ENCODE measurements at regions not wholly inside any gene's neighbourhood (a gene's known extent, or its start where the extent isn't known, plus 50 kb on each side); places are given as distances from the start of the nearest gene placed in this dataset.
"Not testable (repeated sequence)": the region's sequence is repeated elsewhere in the genome, so short reads cannot be mapped to it uniquely, and the experiment has no call there.

GRCh38 chr2:145914716-145915115, 1394.8 kb upstream of the ZEB2 start:
- no peak for DNase-seq (ENCODE audit: low read depth)

DNA sequence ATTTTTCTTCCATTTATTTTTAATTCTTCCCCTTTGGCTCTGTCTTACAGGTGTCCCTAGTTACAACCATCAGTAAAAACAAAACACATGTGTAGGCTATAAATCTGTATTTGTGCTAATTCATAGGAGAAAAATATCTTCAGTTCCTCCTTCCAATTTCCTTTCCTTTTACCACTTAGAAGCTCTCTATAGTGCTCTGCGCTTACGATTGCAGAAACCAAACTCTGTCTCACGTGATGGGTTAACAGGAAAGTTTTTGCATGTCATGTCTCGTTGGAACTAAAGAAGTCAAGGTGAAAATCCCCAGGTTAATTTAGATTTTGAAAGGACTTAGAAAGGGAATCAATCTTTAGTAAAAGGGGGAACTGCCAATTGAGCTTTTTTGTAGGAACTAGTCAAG, 1390.5 kb upstream of the ZEB2 start:
- DNase-seq (ENCODE audit: low read depth), result no peak

- peak; percentile 5 for DNase-seq (ENCODE audit: low read depth)
Measured at GRCh38 chr2:145909766-145910165, 1389.8 kb upstream of the ZEB2 start.

- no peak for DNase-seq (ENCODE audit: low read depth)
Measured at GRCh38 chr2:145909175-145909755, 1389.3 kb upstream of the ZEB2 start.

DNA sequence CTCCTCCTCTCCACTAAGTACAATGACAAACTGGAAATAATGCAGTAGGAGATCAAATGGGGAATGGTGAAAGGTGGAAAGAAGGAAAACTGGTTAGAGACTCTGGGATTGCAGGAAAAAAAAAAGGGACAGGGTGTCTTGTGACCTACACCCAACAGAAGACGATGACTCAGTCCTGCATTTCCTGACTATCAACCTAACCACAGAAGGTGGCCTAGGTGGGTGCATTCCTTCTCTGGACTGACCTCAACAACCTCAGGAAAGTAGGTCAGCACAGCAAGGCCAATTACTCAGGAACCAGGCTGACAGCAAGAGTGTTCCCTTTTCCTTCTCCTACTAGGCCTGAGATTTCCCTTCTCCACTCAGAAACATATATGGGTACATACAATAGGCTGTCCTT, 1386.4 kb upstream of the ZEB2 start:
- DNase-seq (ENCODE audit: low read depth), result peak; percentile 39

DNA sequence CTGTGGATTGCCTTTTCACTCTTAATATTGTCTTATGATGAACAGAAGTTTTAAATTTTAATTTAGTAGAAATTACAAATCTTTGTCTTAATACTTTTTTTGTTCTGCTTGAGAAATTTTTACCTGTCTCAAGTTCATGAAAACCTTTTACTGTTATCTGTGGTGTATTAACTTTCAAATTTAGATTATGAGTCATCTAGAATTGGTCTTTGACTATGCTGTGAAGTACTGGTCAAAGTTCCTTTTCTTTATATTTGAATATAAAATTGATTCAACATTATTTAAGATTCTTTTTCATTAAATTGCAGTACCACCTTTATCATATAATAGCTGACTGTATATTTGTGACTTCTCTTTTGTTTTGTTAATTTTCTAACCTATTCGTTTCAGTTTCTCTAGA, 1385.5 kb upstream of the ZEB2 start:
- no peak for DNase-seq (ENCODE audit: low read depth)

DNA sequence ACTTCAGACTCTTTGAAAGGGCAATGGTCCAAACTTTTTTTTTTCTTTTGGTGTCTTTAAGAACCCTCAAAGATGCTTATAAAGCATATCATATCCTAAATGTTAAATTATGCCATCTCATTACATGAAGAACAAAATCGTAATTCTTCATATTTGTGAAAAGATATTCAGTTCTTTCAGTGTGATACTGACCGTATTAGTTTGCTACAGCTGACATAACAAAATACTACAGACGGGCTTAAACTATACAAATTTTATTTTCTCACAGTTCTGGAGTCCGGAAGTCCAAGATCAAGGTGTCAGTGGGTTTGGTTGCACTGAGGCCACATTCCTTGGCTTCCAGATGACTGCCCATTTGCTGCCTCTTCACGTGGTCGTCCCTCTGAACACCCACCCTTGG, 1377.2 kb upstream of the ZEB2 start:
- no peak for DNase-seq (ENCODE audit: low read depth)

GRCh38 chr2:145887915-145888314, 1368.0 kb upstream of the ZEB2 start:
- no peak for DNase-seq (ENCODE audit: low read depth)

DNA sequence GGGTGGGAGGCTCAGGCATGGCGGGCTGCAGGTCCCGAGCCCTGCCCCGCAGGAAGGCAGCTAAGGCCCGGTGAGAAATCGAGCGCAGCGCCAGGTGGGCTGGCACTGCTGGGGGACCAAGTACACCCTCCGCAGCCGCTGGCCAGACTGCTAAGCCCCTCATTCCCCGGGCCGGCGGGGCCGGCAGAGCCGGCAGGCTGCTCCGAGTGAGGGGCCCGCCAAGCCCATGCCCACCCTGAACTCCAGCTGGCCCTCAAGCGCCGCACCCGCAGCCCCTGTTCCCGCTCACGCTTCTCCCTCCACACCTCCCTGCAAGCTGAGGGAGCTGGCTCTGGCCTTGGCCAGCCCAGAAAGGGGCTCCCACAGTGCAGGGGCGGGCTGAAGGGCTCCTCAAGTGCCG, 1361.1 kb upstream of the ZEB2 start:
- not testable (repeated sequence) for DNase-seq (ENCODE audit: low read depth)

DNA sequence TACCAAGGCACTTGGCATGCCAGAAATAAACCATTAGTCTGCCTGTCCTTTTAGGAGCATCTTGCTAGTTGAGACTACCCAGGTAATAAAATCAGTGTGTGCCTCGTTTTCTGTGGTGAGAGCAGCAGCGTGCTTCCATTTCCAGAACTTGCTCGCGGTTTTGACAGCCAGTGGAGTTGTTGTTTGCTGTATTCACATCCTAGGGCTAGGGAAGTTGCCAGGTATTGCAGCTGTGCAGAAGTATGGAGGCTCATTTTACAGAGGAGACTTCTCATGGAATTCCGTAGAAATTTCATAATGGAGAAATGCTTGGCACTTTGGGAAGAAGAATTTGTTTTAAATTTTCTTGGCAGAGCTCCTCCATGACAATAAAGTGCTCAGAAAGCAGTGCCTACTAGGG, 1355.1 kb upstream of the ZEB2 start:
- no peak for DNase-seq (ENCODE audit: low read depth)

DNA sequence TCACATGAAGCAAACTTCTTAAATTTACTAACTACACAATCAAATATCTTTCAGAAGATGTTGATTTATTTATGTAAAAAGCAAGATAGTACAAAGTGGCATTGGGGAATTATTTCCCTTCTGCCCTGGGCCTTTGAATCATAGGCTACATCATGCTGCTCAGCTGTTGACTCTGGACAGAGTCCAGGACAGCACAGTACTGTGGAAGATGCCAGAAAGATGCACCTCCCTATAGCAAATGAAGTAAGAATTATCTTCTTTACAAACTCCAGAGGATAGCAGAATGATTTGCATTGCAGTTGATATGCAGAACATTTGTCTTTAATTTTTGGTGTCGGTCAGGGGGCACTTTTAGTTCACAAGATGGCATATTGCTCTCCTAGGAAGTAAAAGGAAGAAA, 1354.5 kb upstream of the ZEB2 start:
- peak; percentile 10 for DNase-seq (ENCODE audit: low read depth)

DNA sequence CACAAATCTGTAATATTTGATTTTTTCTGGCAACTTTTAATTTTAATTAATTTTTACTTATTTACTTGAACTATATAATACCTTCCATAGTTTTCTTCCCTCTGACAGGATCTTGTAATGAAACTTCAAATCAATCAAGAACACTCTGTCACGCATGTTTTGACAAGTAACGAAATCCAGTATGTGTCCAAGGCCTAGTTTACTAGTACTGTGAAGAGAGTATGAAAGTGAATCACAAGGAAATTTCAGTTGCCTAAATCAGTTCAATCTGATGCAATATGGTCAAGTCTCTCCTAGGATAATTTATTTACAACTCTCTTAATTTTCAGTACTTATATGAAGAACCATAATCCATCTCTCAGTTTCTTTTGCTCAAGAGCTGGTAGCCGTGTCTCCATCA, 1344.6 kb upstream of the ZEB2 start:
- no peak for DNase-seq (ENCODE audit: low read depth)

DNA sequence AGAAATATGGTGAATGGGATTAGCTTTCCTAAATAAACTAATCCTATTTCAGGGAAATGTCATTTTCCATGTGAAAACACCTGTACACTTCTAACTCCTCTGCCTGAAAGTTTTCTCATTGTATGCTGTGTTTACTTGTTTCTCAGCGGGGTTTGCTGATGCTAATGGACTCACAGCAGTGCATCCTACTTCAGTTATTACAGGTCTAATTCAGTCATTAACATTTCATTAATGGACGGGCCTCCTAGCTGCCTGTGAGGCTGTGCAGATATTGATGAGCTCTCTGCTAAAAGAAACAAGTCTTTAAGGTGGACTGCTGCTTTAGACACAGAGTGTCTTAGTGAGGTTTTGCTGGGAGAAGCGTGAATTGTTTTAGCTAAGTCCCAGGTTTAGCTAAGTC, 1342.0 kb upstream of the ZEB2 start:
- DNase-seq (ENCODE audit: low read depth), result no peak

- DNase-seq (ENCODE audit: low read depth), result no peak
Measured at GRCh38 chr2:145860083-145860482, 1340.2 kb upstream of the ZEB2 start.

DNA sequence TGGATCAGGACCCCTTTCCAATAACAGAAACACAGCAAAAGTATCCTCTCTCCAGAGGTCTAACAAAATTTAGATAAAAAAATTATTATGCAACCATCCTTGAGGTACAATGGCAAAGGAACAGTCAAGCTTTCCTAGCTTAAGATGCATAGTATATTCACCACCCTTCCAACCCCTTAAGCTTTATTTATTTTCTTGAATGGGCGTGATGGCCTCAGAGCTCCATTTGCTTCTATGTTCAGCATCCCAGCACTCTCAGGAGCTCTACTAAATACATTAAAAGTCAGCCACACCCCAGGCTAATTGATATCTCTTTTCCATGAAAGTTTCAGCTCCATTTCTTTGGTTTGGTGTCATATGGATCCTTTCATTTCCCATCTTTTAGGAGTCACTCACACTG, 1335.2 kb upstream of the ZEB2 start:
- no peak for DNase-seq (ENCODE audit: low read depth)

- DNase-seq (ENCODE audit: low read depth), result no peak
Measured at GRCh38 chr2:145854039-145854755, 1334.3 kb upstream of the ZEB2 start.

GRCh38 chr2:145851730-145852129, 1331.8 kb upstream of the ZEB2 start:
- DNase-seq (ENCODE audit: low read depth), result no peak

DNA sequence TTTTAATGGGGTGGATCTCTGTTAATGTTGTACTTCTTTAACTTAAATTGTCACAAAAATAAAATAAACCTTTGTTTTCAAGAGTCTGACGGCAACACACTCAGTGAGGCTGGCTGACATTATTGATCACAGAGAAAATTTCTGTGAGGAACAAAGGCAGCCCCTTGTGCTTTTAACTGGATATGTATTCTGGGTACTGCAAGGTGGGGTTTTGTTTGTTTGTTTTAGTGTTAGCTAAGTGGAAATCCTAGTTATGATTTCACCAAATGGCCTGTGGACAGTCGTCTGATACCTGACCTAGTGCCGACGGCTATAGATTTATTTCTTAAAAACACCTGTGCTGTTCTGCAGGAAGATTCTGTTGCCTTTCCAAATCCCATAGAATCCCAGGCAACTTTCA, 1329.5 kb upstream of the ZEB2 start:
- no peak for DNase-seq (ENCODE audit: low read depth)

GRCh38 chr2:145846982-145847381, 1327.1 kb upstream of the ZEB2 start:
- no peak for DNase-seq (ENCODE audit: low read depth)

DNA sequence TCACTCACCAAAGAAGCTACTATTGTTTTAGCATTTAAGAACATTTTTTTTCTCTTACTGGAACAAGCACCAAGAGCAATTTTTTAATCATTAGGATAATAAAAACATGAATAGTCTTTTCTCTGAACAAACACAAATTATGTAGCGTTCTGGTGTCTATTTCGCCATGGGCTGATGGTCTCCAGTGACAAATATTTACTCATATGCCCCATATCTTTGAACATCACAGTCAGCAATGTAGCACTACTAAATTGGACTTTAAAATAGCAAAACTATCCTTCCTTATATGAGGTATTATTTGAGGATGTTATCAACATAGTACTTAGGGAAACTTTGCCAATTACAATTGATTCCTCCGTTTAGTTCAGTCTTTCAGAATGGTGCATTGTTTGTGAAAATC, 1326.0 kb upstream of the ZEB2 start:
- no peak for DNase-seq (ENCODE audit: low read depth)

- no peak for DNase-seq (ENCODE audit: low read depth)
Measured at GRCh38 chr2:145845207-145845894, 1325.4 kb upstream of the ZEB2 start.

DNA sequence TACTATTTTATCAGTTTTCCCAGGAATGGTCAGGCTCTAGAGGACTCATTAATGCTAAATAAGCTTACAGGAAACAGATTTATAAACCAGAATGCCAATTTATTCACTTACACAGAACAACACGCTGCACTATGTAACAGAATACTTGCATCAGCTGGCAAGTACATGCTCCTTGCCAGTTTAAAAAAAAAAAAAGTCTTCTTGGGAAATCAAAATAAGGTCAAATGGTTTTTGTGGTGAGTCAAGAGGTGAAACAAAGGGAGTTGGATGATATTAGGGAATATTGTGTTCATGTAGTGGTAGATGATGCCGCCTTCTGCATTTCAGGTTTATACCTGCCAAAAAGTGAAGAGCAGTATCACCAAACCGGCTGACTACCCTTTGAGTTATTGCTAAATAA, 1322.1 kb upstream of the ZEB2 start:
- DNase-seq (ENCODE audit: low read depth), result no peak

DNA sequence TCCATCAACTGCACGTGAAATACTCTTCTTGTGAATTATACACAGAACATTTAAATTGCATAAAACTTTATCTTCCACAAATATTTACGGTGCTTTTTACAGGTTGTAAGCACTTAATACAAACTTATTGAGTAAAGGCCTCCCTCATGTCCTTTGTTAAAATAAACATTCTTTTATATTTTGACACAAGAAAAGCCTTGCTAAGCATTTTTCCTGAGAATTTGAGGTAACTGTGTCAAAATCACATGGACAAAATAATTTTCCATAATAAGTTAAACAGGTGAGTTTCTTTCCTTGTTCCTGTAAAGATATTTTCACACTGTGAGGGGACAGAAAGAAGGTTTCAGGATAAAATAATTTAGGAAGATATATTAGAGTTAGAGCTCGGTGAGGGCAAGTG, 1317.1 kb upstream of the ZEB2 start:
- no peak for DNase-seq (ENCODE audit: low read depth)

GRCh38 chr2:145835665-145836064, 1315.7 kb upstream of the ZEB2 start:
- no peak for DNase-seq (ENCODE audit: low read depth)
